ENCODE measurements at regions not wholly inside any gene's neighbourhood (a gene's known extent, or its start where the extent isn't known, plus 50 kb on each side); places are given as distances from the start of the nearest gene placed in this dataset.

- TF ChIP-seq REST (IDR thresholded peaks at IDR 0.05; ENCODE audit: insufficient read depth in 1 of 2, low read depth in 2 of 2, low read length in 2 of 2) (no peak), SIN3A (IDR thresholded peaks at IDR 0.05; ENCODE audit: borderline replicate concordance, insufficient read depth, low read length) (no peak), POLR2AphosphoS5 (IDR thresholded peaks at IDR 0.05; ENCODE audit: low read depth, low read length) (no peak)
Observed at GRCh38 chr9:81381694-81382093, 307.7 kb downstream of the TLE1 start.
